NCI-H2029 (cell line): ENCODE measurements at regions not wholly inside any gene's neighbourhood (a gene's known extent, or its start where the extent isn't known, plus 50 kb on each side); places are given as distances from the start of the nearest gene placed in this dataset.
A peak's percentile ranks its signal among the peaks of the same experiment; 100 is the strongest.
"Not testable (repeated sequence)": the region's sequence is repeated elsewhere in the genome, so short reads cannot be mapped to it uniquely, and the experiment has no call there.

ENCODE experiments used
- DNase-seq: peaks from one replicate; lab custom pipeline; 2025; lab: John Stamatoyannopoulos, UW

GRCh38 chr6:167470101-167470835 lies 145.4 kb downstream of the TTLL2 start:
- DNase-seq = no peak

- no peak for DNase-seq
Measured at GRCh38 chr6:167470836-167471547, 146.1 kb downstream of the TTLL2 start.

- no peak for DNase-seq
Measured at GRCh38 chr6:167471548-167471930, 146.7 kb downstream of the TTLL2 start.

GRCh38 chr6:167472148-167472547 lies 147.3 kb downstream of the TTLL2 start:
- no peak for DNase-seq

GRCh38 chr6:167472880-167473279 lies 148.0 kb downstream of the TTLL2 start:
- DNase-seq = no peak

- DNase-seq = no peak
Measured at GRCh38 chr6:167474171-167474570, 149.3 kb downstream of the TTLL2 start.

- no peak for DNase-seq
Measured at GRCh38 chr6:167474725-167475124, 149.8 kb downstream of the TTLL2 start.

- peak; percentile 35 for DNase-seq
Measured at GRCh38 chr6:167475947-167476346, 151.1 kb downstream of the TTLL2 start.

GRCh38 chr6:167476844-167477595 lies 152.1 kb downstream of the TTLL2 start:
- no peak for DNase-seq

- DNase-seq = no peak
Measured at GRCh38 chr6:167477688-167478087, 152.8 kb downstream of the TTLL2 start.

GRCh38 chr6:167479301-167479700 lies 154.4 kb downstream of the TTLL2 start:
- DNase-seq = no peak

GRCh38 chr6:167479901-167480648 lies 155.2 kb downstream of the TTLL2 start:
- DNase-seq = no peak

GRCh38 chr6:167481307-167481926 lies 156.5 kb downstream of the TTLL2 start:
- no peak for DNase-seq

GRCh38 chr6:167482801-167483200 lies 157.9 kb downstream of the TTLL2 start:
- DNase-seq = not testable (repeated sequence)

- no peak for DNase-seq
Measured at GRCh38 chr6:167485186-167485978, 160.5 kb downstream of the TTLL2 start.

GRCh38 chr6:167487749-167488664 lies 163.1 kb downstream of the TTLL2 start:
- DNase-seq = no peak

- DNase-seq = no peak
Measured at GRCh38 chr6:167491438-167492099, 166.7 kb downstream of the TTLL2 start.

GRCh38 chr6:167492100-167492449 lies 167.2 kb downstream of the TTLL2 start:
- no peak for DNase-seq

GRCh38 chr6:167493310-167493709 lies 168.4 kb downstream of the TTLL2 start:
- no peak for DNase-seq
